MM.1S (cell line): ENCODE measurements at regions not wholly inside any gene's neighbourhood (a gene's known extent, or its start where the extent isn't known, plus 50 kb on each side); places are given as distances from the start of the nearest gene placed in this dataset.

ENCODE experiments used
- EZH2phosphoT487 ChIP-seq: fragments of 300-600 bp; sonication (generic); IDR thresholded peaks from 2 replicates; pipeline ENCODE4 v1.6.1; 2018; ENCODE audit warnings: antibody characterized with exemption, low read length
- TF ChIP-seq, protein P1 (sequence below): fragments of 300-600 bp; sonication (generic); IDR thresholded peaks from 2 replicates; pipeline ENCODE4 v1.5.1; 2016; ENCODE audit warnings: antibody characterized with exemption, low read length, mixed read lengths

DNA sequence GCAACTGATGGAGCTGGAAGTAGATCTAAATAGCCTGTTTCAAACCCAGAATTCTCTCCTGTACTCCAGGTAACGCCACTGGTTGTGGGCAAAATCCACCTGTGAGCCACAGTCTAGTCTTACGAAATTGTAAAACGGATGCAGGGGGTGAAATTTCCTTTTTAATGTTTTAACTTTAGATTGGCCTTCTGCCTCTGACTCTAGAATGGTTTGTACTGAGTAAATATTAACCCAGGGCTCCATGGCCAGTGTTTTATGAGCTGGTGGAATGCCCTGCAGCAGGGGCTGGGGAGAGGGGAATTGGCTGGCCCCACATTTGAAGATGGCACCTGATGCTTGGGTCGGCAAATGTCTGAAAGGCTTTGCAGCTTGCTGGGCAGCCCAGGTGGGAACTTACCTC, 156.6 kb downstream of the MYCN start:
- TF ChIP-seq EZH2phosphoT487 = no peak
- TF ChIP-seq, protein P1, sequence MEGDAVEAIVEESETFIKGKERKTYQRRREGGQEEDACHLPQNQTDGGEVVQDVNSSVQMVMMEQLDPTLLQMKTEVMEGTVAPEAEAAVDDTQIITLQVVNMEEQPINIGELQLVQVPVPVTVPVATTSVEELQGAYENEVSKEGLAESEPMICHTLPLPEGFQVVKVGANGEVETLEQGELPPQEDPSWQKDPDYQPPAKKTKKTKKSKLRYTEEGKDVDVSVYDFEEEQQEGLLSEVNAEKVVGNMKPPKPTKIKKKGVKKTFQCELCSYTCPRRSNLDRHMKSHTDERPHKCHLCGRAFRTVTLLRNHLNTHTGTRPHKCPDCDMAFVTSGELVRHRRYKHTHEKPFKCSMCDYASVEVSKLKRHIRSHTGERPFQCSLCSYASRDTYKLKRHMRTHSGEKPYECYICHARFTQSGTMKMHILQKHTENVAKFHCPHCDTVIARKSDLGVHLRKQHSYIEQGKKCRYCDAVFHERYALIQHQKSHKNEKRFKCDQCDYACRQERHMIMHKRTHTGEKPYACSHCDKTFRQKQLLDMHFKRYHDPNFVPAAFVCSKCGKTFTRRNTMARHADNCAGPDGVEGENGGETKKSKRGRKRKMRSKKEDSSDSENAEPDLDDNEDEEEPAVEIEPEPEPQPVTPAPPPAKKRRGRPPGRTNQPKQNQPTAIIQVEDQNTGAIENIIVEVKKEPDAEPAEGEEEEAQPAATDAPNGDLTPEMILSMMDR = no peak
